ENCODE measurements at regions not wholly inside any gene's neighbourhood (a gene's known extent, or its start where the extent isn't known, plus 50 kb on each side); places are given as distances from the start of the nearest gene placed in this dataset.

GRCh38 chr9:28423255-28423654, 850.0 kb upstream of the C9orf72 start:
- Histone ChIP-seq H3K9me3 (replicated peaks; ENCODE audit: control insufficient read depth, insufficient read depth, low read length) (no peaks in the 10 kb centered on the region), H3K27me3 (ENCODE audit: control insufficient read depth in 2 of 2, insufficient read depth in 2 of 2, low read length in 2 of 2) (no peaks in the 10 kb centered on the region), H3K4me2 (ENCODE audit: insufficient read depth, low read length) (no peak overlapping the region), H3K36me3 (ENCODE audit: control insufficient read depth in 2 of 2, extremely low read depth in 1 of 2, insufficient read depth in 2 of 2, low read length in 2 of 2) (no peaks in the 10 kb centered on the region), H2AFZ (ENCODE audit: low read depth, low read length) (no peak overlapping the region), H3K4me1 (ENCODE audit: control insufficient read depth, extremely low read depth, insufficient read depth, low read length) (no peaks in the 10 kb centered on the region), H3K4me3 (replicated peaks in 1 of 3; ENCODE audit: insufficient read depth in 1 of 3, low read depth in 1 of 3, low read length in 3 of 3) (no peak overlapping the region), H4K20me1 (replicated peaks; ENCODE audit: control insufficient read depth, extremely low read depth, insufficient read depth, low read length) (no peaks in the 10 kb centered on the region), H3K79me2 (ENCODE audit: control insufficient read depth, insufficient read depth, low read length) (no peaks in the 10 kb centered on the region), H3K27ac (ENCODE audit: insufficient read depth, low read depth, low read length) (no peak overlapping the region), H3K9ac (replicated peaks; ENCODE audit: extremely low read depth, insufficient read depth, low read length) (no peak overlapping the region), H3K9me1 (replicated peaks; ENCODE audit: control insufficient read depth, extremely low read depth, insufficient read depth, low read length) (no peaks in the 10 kb centered on the region)
- dilution Hi-C loops (cut with MboI; ENCODE audit: extremely low pct_ligation_motif_present, low sequenced_read_pairs) = no loop called here
- TF ChIP-seq FOS (IDR thresholded peaks at IDR 0.05; ENCODE audit: borderline replicate concordance, insufficient read depth, low read length) = no peak
- POLR2A ChIA-PET = no interaction called here
- FAIRE-seq (no peak), DNase-seq (ENCODE audit: low read depth, low spot score) (no peak)
- intact Hi-C loops (cut with micrococcal nuclease) = no loop called here
- no TSS peak for BruUV-seq (replicated peaks)
- CTCF ChIA-PET = no interaction called here

GRCh38 chr9:28435456-28435855, 862.2 kb upstream of the C9orf72 start:
- Histone ChIP-seq H4K20me1 (replicated peaks; ENCODE audit: control insufficient read depth, extremely low read depth, insufficient read depth, low read length) (no peaks in the 10 kb centered on the region), H3K4me2 (ENCODE audit: insufficient read depth, low read length) (no peak overlapping the region), H3K27me3 (ENCODE audit: control insufficient read depth in 2 of 2, insufficient read depth in 2 of 2, low read length in 2 of 2) (no peaks in the 10 kb centered on the region), H3K9ac (replicated peaks; ENCODE audit: extremely low read depth, insufficient read depth, low read length) (no peak overlapping the region), H3K9me3 (replicated peaks; ENCODE audit: control insufficient read depth, insufficient read depth, low read length) (no peaks in the 10 kb centered on the region), H3K4me1 (ENCODE audit: control insufficient read depth, extremely low read depth, insufficient read depth, low read length) (no peaks in the 10 kb centered on the region), H3K36me3 (ENCODE audit: control insufficient read depth in 2 of 2, extremely low read depth in 1 of 2, insufficient read depth in 2 of 2, low read length in 2 of 2) (no peaks in the 10 kb centered on the region), H3K27ac (ENCODE audit: insufficient read depth, low read depth, low read length) (no peak overlapping the region), H2AFZ (ENCODE audit: low read depth, low read length) (no peak overlapping the region), H3K9me1 (replicated peaks; ENCODE audit: control insufficient read depth, extremely low read depth, insufficient read depth, low read length) (no peaks in the 10 kb centered on the region), H3K4me3 (replicated peaks in 1 of 3; ENCODE audit: insufficient read depth in 1 of 3, low read depth in 1 of 3, low read length in 3 of 3) (no peak overlapping the region), H3K79me2 (ENCODE audit: control insufficient read depth, insufficient read depth, low read length) (no peaks in the 10 kb centered on the region)
- dilution Hi-C loops (cut with MboI; ENCODE audit: extremely low pct_ligation_motif_present, low sequenced_read_pairs) (no loop called here), intact Hi-C loops (cut with micrococcal nuclease) (no loop called here)
- no TSS peak for BruUV-seq (replicated peaks)
- FAIRE-seq (no peak), DNase-seq (ENCODE audit: low read depth, low spot score) (no peak)
- ChIA-PET CTCF (no interaction called here), POLR2A (no interaction called here)
- no peak for TF ChIP-seq POLR2AphosphoS5 (IDR thresholded peaks at IDR 0.05; ENCODE audit: insufficient read depth, low read depth, low read length)
- TF ChIP-seq, protein P1, sequence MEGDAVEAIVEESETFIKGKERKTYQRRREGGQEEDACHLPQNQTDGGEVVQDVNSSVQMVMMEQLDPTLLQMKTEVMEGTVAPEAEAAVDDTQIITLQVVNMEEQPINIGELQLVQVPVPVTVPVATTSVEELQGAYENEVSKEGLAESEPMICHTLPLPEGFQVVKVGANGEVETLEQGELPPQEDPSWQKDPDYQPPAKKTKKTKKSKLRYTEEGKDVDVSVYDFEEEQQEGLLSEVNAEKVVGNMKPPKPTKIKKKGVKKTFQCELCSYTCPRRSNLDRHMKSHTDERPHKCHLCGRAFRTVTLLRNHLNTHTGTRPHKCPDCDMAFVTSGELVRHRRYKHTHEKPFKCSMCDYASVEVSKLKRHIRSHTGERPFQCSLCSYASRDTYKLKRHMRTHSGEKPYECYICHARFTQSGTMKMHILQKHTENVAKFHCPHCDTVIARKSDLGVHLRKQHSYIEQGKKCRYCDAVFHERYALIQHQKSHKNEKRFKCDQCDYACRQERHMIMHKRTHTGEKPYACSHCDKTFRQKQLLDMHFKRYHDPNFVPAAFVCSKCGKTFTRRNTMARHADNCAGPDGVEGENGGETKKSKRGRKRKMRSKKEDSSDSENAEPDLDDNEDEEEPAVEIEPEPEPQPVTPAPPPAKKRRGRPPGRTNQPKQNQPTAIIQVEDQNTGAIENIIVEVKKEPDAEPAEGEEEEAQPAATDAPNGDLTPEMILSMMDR (IDR thresholded peaks at IDR 0.05; ENCODE audit: extremely low read depth in 1 of 2, insufficient read depth in 1 of 2, low read depth in 1 of 2, low read length in 2 of 2) = no peak
- no peak for TF ChIP-seq MAX (IDR thresholded peaks at IDR 0.05; ENCODE audit: insufficient read depth, insufficient read length)
- no peak for TF ChIP-seq POLR2A (IDR thresholded peaks at IDR 0.05; ENCODE audit: low read depth, low read length)
- TF ChIP-seq MYC (IDR thresholded peaks at IDR 0.05; ENCODE audit: low read depth, low read length) = no peak
- TF ChIP-seq GATA2 (IDR thresholded peaks at IDR 0.05; ENCODE audit: insufficient read depth, insufficient read length, low read depth, low read length) = no peak
- no peak for TF ChIP-seq JUN (IDR thresholded peaks at IDR 0.05; ENCODE audit: borderline replicate concordance, insufficient read depth, insufficient read length, low read depth)
- no peak for TF ChIP-seq EZH2 (IDR thresholded peaks at IDR 0.05; ENCODE audit: borderline replicate concordance, low read depth, low read length, severe bottlenecking)
- TF ChIP-seq FOS (IDR thresholded peaks at IDR 0.05; ENCODE audit: borderline replicate concordance, insufficient read depth, low read length) = no peak
